Prostate gland (tissue), 2 donors: ENCODE measurements at regions not wholly inside any gene's neighbourhood (a gene's known extent, or its start where the extent isn't known, plus 50 kb on each side); places are given as distances from the start of the nearest gene placed in this dataset.

ENCODE experiments used
- DNase-seq: peaks from one replicate; pipeline ENCODE4 v3.0.0-alpha.2; 2019; ENCODE audit warnings: low spot score
- H3K27ac ChIP-seq, 2 donors: fragments of 200-600 bp; sonication (generic); 2 replicates each; pipeline ENCODE4 v1.5.1; 2017 to 2019
- H3K27me3 ChIP-seq: fragments of 200-600 bp; sonication (generic); replicated peaks from 2 replicates; pipeline ENCODE4 v1.5.1; 2019; ENCODE audit not compliant: insufficient read depth
- H3K36me3 ChIP-seq, 2 donors: fragments of 200-600 bp; sonication (generic); 1 replicate in 1 of 2; 2 replicates in 1 of 2; pipeline versions ENCODE4 v1.5.1 to v1.8.1; 2017 to 2019
- H3K4me1 ChIP-seq: fragments of 200-600 bp; sonication (generic); replicated peaks from 2 replicates; pipeline ENCODE4 v1.5.1; 2019
- H3K4me3 ChIP-seq, 2 donors: fragments of 200-600 bp; sonication (generic); 2 replicates each; pipeline ENCODE4 v1.5.1; 2017 to 2019
- H3K9me3 ChIP-seq: fragments of 200-600 bp; sonication (generic); 2 replicates; pipeline ENCODE4 v1.5.1; 2017
- POLR2A ChIP-seq: fragments of 450-650 bp; IDR thresholded peaks from one replicate; pipeline ENCODE4 v1.6.1; 2016; ENCODE audit warnings: antibody characterized with exemption, mild to moderate bottlenecking
- POLR2AphosphoS5 ChIP-seq: sonication (generic); formaldehyde crosslinking; IDR thresholded peaks from one replicate; pipeline ENCODE4 v1.6.1; 2017; ENCODE audit warnings: antibody characterized with exemption
- WGBS: methylation state at CpG from one replicate; pipeline ENCODE4 v1.1.5; 2018; 5-methylcytosine and 5-hydroxymethylcytosine counted together
- intact Hi-C: fragments of 100-400 bp; cut with DNase I; formaldehyde crosslinking; loops from one replicate; pipeline ENCODE4 v1.14.2; 2022
- TF ChIP-seq, protein P1 (sequence below), 4 experiments: fragments of 200-600 bp in 2 of 4; fragments of 450-650 bp in 2 of 4; sonication (generic) in 2 of 4; IDR thresholded peaks; 1 replicate in 3 of 4; 2 replicates in 1 of 4; pipeline ENCODE4 v1.5.1; 2016 to 2019; ENCODE audit warnings: antibody characterized with exemption in 4 of 4, mild to moderate bottlenecking in 2 of 4, moderate library complexity in 2 of 4

DNA sequence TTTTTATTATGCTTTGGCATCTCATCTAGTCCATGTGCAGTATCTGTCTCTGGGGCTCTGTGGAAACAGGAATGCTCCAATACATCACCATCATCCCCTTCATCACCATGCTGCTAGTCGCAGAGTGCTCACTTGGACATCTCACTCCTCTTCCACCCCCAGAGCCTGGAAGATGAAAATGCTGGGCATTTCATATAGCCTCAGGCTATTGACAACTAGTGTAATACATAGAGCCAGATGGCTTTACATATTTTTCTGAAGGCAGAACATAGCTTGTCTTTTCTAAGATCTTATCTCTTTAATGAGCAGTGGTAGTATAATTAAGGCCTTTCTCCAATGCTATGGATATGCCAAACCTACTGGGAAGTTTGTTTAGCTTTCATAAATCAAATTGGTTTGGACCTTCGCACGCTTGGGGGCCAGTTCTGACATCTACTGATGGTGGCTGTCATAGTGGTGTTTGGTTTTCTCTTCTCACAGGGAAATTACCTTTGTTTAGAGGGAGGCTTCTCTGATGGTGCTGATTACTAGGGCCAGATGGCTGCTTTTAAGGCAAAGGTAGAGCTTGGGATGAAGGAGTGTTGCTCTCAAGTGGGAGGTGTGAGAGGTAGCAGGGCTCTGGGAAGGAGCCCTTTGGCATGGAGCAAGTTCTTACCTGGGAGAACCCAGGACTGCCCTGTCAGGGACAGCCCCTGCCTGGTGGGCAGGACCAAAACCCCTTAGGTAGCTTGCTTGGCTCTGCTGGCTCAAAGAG, 63.1 kb upstream of the CXCL14 start:
- 27% methylated on average over 3 of the region's 3 CpGs for whole genome bisulfite sequencing
- Histone ChIP-seq H3K27me3 (no peaks in the 10 kb centered on the region), H3K9me3 (no peaks in the 10 kb centered on the region), H3K4me3 (no peak overlapping the region), H3K27ac (no peak overlapping the region), H3K4me1 (no peaks in the 10 kb centered on the region), H3K36me3 (no peaks in the 10 kb centered on the region)
- DNase-seq = no peak
- TF ChIP-seq, protein P1, sequence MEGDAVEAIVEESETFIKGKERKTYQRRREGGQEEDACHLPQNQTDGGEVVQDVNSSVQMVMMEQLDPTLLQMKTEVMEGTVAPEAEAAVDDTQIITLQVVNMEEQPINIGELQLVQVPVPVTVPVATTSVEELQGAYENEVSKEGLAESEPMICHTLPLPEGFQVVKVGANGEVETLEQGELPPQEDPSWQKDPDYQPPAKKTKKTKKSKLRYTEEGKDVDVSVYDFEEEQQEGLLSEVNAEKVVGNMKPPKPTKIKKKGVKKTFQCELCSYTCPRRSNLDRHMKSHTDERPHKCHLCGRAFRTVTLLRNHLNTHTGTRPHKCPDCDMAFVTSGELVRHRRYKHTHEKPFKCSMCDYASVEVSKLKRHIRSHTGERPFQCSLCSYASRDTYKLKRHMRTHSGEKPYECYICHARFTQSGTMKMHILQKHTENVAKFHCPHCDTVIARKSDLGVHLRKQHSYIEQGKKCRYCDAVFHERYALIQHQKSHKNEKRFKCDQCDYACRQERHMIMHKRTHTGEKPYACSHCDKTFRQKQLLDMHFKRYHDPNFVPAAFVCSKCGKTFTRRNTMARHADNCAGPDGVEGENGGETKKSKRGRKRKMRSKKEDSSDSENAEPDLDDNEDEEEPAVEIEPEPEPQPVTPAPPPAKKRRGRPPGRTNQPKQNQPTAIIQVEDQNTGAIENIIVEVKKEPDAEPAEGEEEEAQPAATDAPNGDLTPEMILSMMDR (IDR thresholded peaks at IDR 0.05) = no peak
- no peak for TF ChIP-seq POLR2A
- TF ChIP-seq POLR2AphosphoS5 = no peak
- intact Hi-C loops = no loop called here

DNA sequence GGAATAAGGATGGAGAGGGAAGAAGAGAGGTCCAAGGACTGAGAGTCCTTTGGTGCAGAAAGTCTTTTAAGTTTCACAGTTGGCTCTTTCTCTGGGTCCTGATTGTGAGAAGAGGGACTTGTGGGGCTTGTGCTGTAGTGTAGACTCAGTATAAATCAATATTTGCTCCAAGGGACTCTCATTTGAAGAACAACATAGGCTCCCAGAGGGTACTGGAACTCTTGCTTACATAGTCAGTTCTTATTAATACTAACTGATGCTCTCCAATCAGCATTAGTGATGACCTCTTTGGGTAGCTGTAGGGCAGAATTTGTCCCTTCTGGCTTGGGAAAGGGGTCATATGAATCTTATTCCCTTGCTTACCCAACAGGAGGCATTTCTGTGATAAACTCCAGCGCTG, 62.5 kb upstream of the CXCL14 start:
- 69% methylated on average over 1 of the region's 1 CpG for whole genome bisulfite sequencing

DNA sequence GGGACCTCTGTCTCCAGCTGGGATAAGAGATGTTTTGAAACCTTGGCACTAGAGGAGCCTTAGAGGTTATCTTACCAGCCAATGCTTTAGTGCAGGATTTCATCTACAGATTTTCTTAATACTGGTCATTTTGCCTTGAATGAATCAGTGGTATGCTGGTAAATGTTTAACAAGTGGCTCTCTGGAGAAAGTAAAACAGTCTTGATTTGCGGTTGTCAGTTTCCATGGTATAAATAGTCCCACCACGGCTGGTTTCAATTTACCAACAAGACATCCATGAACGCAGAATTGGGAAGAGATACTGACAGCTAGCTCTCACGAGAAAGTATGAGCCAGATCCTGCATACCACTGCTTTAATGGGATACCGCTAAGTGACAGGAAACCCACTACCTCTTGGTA, 56.7 kb upstream of the CXCL14 start:
- H3K27me3 ChIP-seq = no peaks in the 10 kb centered on the region
- intact Hi-C loops = no loop called here
- H3K4me3 ChIP-seq = no peak overlapping the region
- no peak for TF ChIP-seq POLR2A
- TF ChIP-seq, protein P1 (IDR thresholded peaks at IDR 0.05) = no peak
- TF ChIP-seq POLR2AphosphoS5 = no peak
- DNase-seq = no peak
- no peaks in the 10 kb centered on the region for H3K36me3 ChIP-seq
- H3K9me3 ChIP-seq = no peaks in the 10 kb centered on the region
- no peaks in the 10 kb centered on the region for H3K4me1 ChIP-seq
- WGBS = 58% methylated on average over 5 of the region's 5 CpGs
- H3K27ac ChIP-seq = no peak overlapping the region

More for the DNA sequence above, 62.5 kb upstream of the CXCL14 start:
- intact Hi-C loops = no loop called here
- TF ChIP-seq, protein P1 (IDR thresholded peaks at IDR 0.05) = no peak
- TF ChIP-seq POLR2AphosphoS5 (no peak), POLR2A (no peak)
- no peak overlapping the region for H3K27ac ChIP-seq
- no peaks in the 10 kb centered on the region for H3K36me3 ChIP-seq
- H3K27me3 ChIP-seq = no peaks in the 10 kb centered on the region
- no peak for DNase-seq
- H3K9me3 ChIP-seq = no peaks in the 10 kb centered on the region
- no peak overlapping the region for H3K4me3 ChIP-seq
- no peaks in the 10 kb centered on the region for H3K4me1 ChIP-seq

DNA sequence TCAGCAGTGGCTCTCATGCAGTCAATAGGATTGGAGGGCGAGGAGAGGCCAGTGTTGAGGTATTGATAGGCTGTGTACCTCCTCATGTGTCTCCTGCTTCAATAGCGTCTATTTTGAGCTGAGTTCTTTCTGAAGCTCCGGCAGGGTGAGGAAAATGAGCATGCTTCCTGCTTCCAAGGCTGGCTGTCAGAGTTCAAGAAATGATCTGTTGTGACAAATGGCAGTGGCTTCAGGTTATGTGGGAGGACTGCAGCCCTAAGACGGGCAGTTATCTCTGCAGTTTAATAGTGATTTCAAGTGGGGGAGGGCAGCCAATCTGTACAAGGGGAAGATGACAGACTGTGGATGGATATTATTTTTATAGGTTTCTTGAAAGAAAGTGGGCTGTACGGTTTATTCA, 54.0 kb upstream of the CXCL14 start:
- no peaks in the 10 kb centered on the region for H3K4me1 ChIP-seq
- DNase-seq = no peak
- H3K27me3 ChIP-seq = no peaks in the 10 kb centered on the region
- no peaks in the 10 kb centered on the region for H3K9me3 ChIP-seq
- no peaks in the 10 kb centered on the region for H3K36me3 ChIP-seq
- 59% methylated on average over 5 of the region's 5 CpGs for WGBS
- no peak for TF ChIP-seq POLR2AphosphoS5
- TF ChIP-seq, protein P1 (IDR thresholded peaks at IDR 0.05) = no peak
- no peak for TF ChIP-seq POLR2A
- H3K4me3 ChIP-seq = no peak overlapping the region
- no peak overlapping the region for H3K27ac ChIP-seq
- intact Hi-C loops = no loop called here

DNA sequence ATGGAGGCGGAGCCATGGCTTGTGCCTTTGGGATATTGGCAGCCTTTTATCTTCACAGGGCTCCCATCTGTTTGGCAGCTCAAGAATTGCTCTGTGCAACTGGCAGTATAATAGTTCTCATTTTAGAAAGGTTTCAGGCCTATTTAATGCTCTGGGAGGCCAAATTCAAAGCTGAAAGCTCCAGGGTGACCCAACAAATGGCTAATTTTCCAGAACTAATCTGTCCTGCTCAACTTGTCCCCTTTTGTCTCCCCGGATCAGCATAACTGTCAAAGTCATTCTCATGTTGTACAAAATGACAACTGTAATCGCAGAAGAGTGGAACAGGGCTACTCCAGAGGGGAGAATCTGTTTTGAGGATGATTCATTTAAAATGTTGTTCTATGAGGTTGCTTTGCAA, 52.6 kb upstream of the CXCL14 start:
- intact Hi-C loops = no loop called here
- WGBS = 83% methylated on average over 3 of the region's 3 CpGs
- no peaks in the 10 kb centered on the region for H3K9me3 ChIP-seq
- DNase-seq = no peak
- H3K27me3 ChIP-seq = no peaks in the 10 kb centered on the region
- TF ChIP-seq, protein P1 (IDR thresholded peaks at IDR 0.05) = no peak
- no peak for TF ChIP-seq POLR2AphosphoS5
- TF ChIP-seq POLR2A = no peak
- H3K4me3 ChIP-seq = no peak overlapping the region
- no peaks in the 10 kb centered on the region for H3K36me3 ChIP-seq
- H3K4me1 ChIP-seq = no peaks in the 10 kb centered on the region
- H3K27ac ChIP-seq = no peak overlapping the region
